ENCODE measurements at regions not wholly inside any gene's neighbourhood (a gene's known extent, or its start where the extent isn't known, plus 50 kb on each side); places are given as distances from the start of the nearest gene placed in this dataset.

- Mint-ChIP-seq H3K36me3 (ENCODE audit: low read depth) (peaks cover 1% of the 10 kb centered on the region), H3K4me1 (ENCODE audit: low read depth) (peaks cover 7% of the 10 kb centered on the region), H3K9me3 (no peaks in the 10 kb centered on the region), H3K27ac (no peak overlapping the region), H3K4me3 (no peak overlapping the region), H3K27me3 (ENCODE audit: low read depth) (no peaks in the 10 kb centered on the region)
- DNase-seq (ENCODE audit: low spot score) = no peak
Observed at GRCh38 chr6:14915888-14916832, 329.7 kb upstream of the JARID2 start.

GRCh38 chr6:14917109-14917910 is 328.6 kb upstream of the JARID2 start:
- Mint-ChIP-seq H3K4me1 (ENCODE audit: low read depth) (no peaks in the 10 kb centered on the region), H3K36me3 (ENCODE audit: low read depth) (no peaks in the 10 kb centered on the region), H3K27me3 (ENCODE audit: low read depth) (no peaks in the 10 kb centered on the region), H3K27ac (no peak overlapping the region), H3K9me3 (no peaks in the 10 kb centered on the region), H3K4me3 (no peak overlapping the region)
- DNase-seq (ENCODE audit: low spot score) = no peak

- H3K9me3 Mint-ChIP-seq = no peaks in the 10 kb centered on the region
- peaks cover under 1% of the 10 kb centered on the region for H3K27me3 Mint-ChIP-seq (ENCODE audit: low read depth)
- H3K36me3 Mint-ChIP-seq (ENCODE audit: low read depth) = no peaks in the 10 kb centered on the region
- DNase-seq (ENCODE audit: low spot score) = no peak
- no peak overlapping the region for H3K27ac Mint-ChIP-seq
- H3K4me1 Mint-ChIP-seq (ENCODE audit: low read depth) = no peaks in the 10 kb centered on the region
- H3K4me3 Mint-ChIP-seq = no peak overlapping the region
Observed at GRCh38 chr6:14918200-14918907, 327.5 kb upstream of the JARID2 start.

- no peak overlapping the region for H3K27ac Mint-ChIP-seq
- DNase-seq (ENCODE audit: low spot score) = no peak
- no peaks in the 10 kb centered on the region for H3K4me1 Mint-ChIP-seq (ENCODE audit: low read depth)
- peaks cover 7% of the 10 kb centered on the region for H3K27me3 Mint-ChIP-seq (ENCODE audit: low read depth)
- no peaks in the 10 kb centered on the region for H3K36me3 Mint-ChIP-seq (ENCODE audit: low read depth)
- no peak overlapping the region for H3K4me3 Mint-ChIP-seq
- H3K9me3 Mint-ChIP-seq = no peaks in the 10 kb centered on the region
Observed at GRCh38 chr6:14919038-14919670, 326.7 kb upstream of the JARID2 start.

- no peaks in the 10 kb centered on the region for H3K36me3 Mint-ChIP-seq (ENCODE audit: low read depth)
- DNase-seq (ENCODE audit: low spot score) = no peak
- no peaks in the 10 kb centered on the region for H3K9me3 Mint-ChIP-seq
- no peaks in the 10 kb centered on the region for H3K4me1 Mint-ChIP-seq (ENCODE audit: low read depth)
- peaks cover 7% of the 10 kb centered on the region for H3K27me3 Mint-ChIP-seq (ENCODE audit: low read depth)
- H3K4me3 Mint-ChIP-seq = no peak overlapping the region
- no peak overlapping the region for H3K27ac Mint-ChIP-seq
Observed at GRCh38 chr6:14920276-14920675, 325.6 kb upstream of the JARID2 start.

GRCh38 chr6:14921170-14921569 is 324.7 kb upstream of the JARID2 start:
- no peaks in the 10 kb centered on the region for H3K4me1 Mint-ChIP-seq (ENCODE audit: low read depth)
- H3K27ac Mint-ChIP-seq = no peak overlapping the region
- DNase-seq (ENCODE audit: low spot score) = no peak
- H3K27me3 Mint-ChIP-seq (ENCODE audit: low read depth) = peaks cover 7% of the 10 kb centered on the region
- no peaks in the 10 kb centered on the region for H3K36me3 Mint-ChIP-seq (ENCODE audit: low read depth)
- H3K4me3 Mint-ChIP-seq = no peak overlapping the region
- no peaks in the 10 kb centered on the region for H3K9me3 Mint-ChIP-seq

GRCh38 chr6:14921878-14922671 is 323.8 kb upstream of the JARID2 start:
- H3K27me3 Mint-ChIP-seq (ENCODE audit: low read depth) = peaks cover 7% of the 10 kb centered on the region
- H3K4me1 Mint-ChIP-seq (ENCODE audit: low read depth) = no peaks in the 10 kb centered on the region
- no peaks in the 10 kb centered on the region for H3K36me3 Mint-ChIP-seq (ENCODE audit: low read depth)
- H3K27ac Mint-ChIP-seq = no peak overlapping the region
- H3K9me3 Mint-ChIP-seq = no peaks in the 10 kb centered on the region
- DNase-seq (ENCODE audit: low spot score) = no peak
- H3K4me3 Mint-ChIP-seq = no peak overlapping the region

GRCh38 chr6:14922706-14923460 is 323.0 kb upstream of the JARID2 start:
- Mint-ChIP-seq H3K27me3 (ENCODE audit: low read depth) (peaks cover 7% of the 10 kb centered on the region), H3K4me3 (no peak overlapping the region), H3K9me3 (no peaks in the 10 kb centered on the region), H3K4me1 (ENCODE audit: low read depth) (no peaks in the 10 kb centered on the region), H3K36me3 (ENCODE audit: low read depth) (no peaks in the 10 kb centered on the region), H3K27ac (no peak overlapping the region)
- DNase-seq (ENCODE audit: low spot score) = no peak

- no peak overlapping the region for H3K27ac Mint-ChIP-seq
Observed at GRCh38 chr6:14924126-14925024, 321.5 kb upstream of the JARID2 start.

GRCh38 chr6:14925025-14925698 is 320.7 kb upstream of the JARID2 start:
- Mint-ChIP-seq H3K4me1 (ENCODE audit: low read depth) (peaks cover 5% of the 10 kb centered on the region), H3K27ac (no peak overlapping the region), H3K9me3 (no peaks in the 10 kb centered on the region), H3K4me3 (no peak overlapping the region), H3K36me3 (ENCODE audit: low read depth) (no peaks in the 10 kb centered on the region), H3K27me3 (ENCODE audit: low read depth) (peaks cover 7% of the 10 kb centered on the region)
- no peak for DNase-seq (ENCODE audit: low spot score)

More at GRCh38 chr6:14924126-14925024, 321.5 kb upstream of the JARID2 start:
- Mint-ChIP-seq H3K36me3 (ENCODE audit: low read depth) (no peaks in the 10 kb centered on the region), H3K9me3 (no peaks in the 10 kb centered on the region), H3K27me3 (ENCODE audit: low read depth) (peaks cover 7% of the 10 kb centered on the region), H3K4me1 (ENCODE audit: low read depth) (peaks cover 1% of the 10 kb centered on the region), H3K4me3 (no peak overlapping the region)
- no peak for DNase-seq (ENCODE audit: low spot score)

- DNase-seq (ENCODE audit: low spot score) = no peak
- no peaks in the 10 kb centered on the region for H3K9me3 Mint-ChIP-seq
Observed at GRCh38 chr6:14925699-14926026, 320.2 kb upstream of the JARID2 start.

More at GRCh38 chr6:14925699-14926026, 320.2 kb upstream of the JARID2 start:
- Mint-ChIP-seq H3K4me1 (ENCODE audit: low read depth) (peaks cover 9% of the 10 kb centered on the region), H3K27ac (no peak overlapping the region), H3K4me3 (no peak overlapping the region), H3K27me3 (ENCODE audit: low read depth) (peaks cover 7% of the 10 kb centered on the region), H3K36me3 (ENCODE audit: low read depth) (no peaks in the 10 kb centered on the region)

Data from T-helper 2 cell treated with Interferon-gamma antibody and Interleukin-4, amounts not matched to agents 5 μg/mL and 100 μg/mL, for 36 hours (primary cell).